Ovary (tissue), 3 donors: ENCODE measurements at regions not wholly inside any gene's neighbourhood (a gene's known extent, or its start where the extent isn't known, plus 50 kb on each side); places are given as distances from the start of the nearest gene placed in this dataset.

Experiments
- POLR2A ChIP-seq: fragments of 450-650 bp; IDR thresholded peaks from one replicate; pipeline ENCODE4 v1.6.1; 2017; ENCODE audit warnings: antibody characterized with exemption, mild to moderate bottlenecking, moderate library complexity
- TF ChIP-seq, protein P1 (sequence below), 3 donors: fragments of 450-650 bp in 2 of 3; fragments of 200-600 bp in 1 of 3; IDR thresholded peaks; one replicate each; pipeline versions ENCODE4 v1.5.1 to v1.8.0; 2016 to 2022; ENCODE audit warnings: antibody characterized with exemption in 3 of 3, mild to moderate bottlenecking in 1 of 3
- donor health status: DM: no; HTN: no; CAD: no.

DNA sequence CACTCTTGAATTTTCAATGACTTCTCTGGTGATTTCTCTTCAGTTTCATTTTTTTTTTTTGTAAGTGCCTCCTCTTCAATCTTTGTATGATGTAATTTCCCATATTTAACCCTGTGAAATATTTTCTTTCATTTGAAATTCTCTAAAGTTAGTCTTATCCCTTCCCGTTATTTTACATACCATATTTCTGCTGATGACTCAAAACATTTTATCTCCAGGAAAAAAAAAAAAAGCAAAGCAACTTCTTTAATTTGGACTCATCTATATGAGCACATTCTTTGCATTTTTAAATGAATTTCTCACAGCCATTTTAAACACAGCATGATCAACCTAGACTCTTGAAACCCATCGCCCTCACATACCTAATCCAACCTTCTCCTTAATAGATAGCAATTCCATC is 1831.4 kb downstream of the ARAP2 start:
- TF ChIP-seq, protein P1, sequence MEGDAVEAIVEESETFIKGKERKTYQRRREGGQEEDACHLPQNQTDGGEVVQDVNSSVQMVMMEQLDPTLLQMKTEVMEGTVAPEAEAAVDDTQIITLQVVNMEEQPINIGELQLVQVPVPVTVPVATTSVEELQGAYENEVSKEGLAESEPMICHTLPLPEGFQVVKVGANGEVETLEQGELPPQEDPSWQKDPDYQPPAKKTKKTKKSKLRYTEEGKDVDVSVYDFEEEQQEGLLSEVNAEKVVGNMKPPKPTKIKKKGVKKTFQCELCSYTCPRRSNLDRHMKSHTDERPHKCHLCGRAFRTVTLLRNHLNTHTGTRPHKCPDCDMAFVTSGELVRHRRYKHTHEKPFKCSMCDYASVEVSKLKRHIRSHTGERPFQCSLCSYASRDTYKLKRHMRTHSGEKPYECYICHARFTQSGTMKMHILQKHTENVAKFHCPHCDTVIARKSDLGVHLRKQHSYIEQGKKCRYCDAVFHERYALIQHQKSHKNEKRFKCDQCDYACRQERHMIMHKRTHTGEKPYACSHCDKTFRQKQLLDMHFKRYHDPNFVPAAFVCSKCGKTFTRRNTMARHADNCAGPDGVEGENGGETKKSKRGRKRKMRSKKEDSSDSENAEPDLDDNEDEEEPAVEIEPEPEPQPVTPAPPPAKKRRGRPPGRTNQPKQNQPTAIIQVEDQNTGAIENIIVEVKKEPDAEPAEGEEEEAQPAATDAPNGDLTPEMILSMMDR (IDR thresholded peaks at IDR 0.05): no peak
- TF ChIP-seq POLR2A: no peak
